Right lobe of liver (tissue), 6 donors: ENCODE measurements at regions not wholly inside any gene's neighbourhood (a gene's known extent, or its start where the extent isn't known, plus 50 kb on each side); places are given as distances from the start of the nearest gene placed in this dataset.
"Not testable (repeated sequence)": the region's sequence is repeated elsewhere in the genome, so short reads cannot be mapped to it uniquely, and the experiment has no call there.

Experiments used
- ATAC-seq, 4 donors: fragments of 200-7000 bp; cut with Tn5 transposase; one replicate each; pipeline ENCODE4 v1.9.1; 2020; ENCODE audit warnings: mild to moderate bottlenecking in 4 of 4, moderate library complexity in 4 of 4
- DNase-seq, 3 donors: peaks; one replicate each; pipeline ENCODE4 v3.0.0-alpha.2; 2020
- H3K27ac ChIP-seq, 3 donors: fragments of 200-600 bp; one replicate each; pipeline ENCODE4 v1.8.0; 2022
- H3K27me3 ChIP-seq, 2 donors: fragments of 200-600 bp; one replicate each; pipeline ENCODE4 v1.8.0; 2022
- H3K36me3 ChIP-seq, 4 donors: fragments of 200-600 bp; sonication (generic) in 1 of 4; one replicate each; pipeline versions ENCODE4 v1.5.1 to v1.8.0; 2017 to 2022; ENCODE audit warnings: control low read depth in 1 of 4
- H3K4me1 ChIP-seq, 4 donors: fragments of 200-600 bp; sonication (generic) in 1 of 4; one replicate each; pipeline versions ENCODE4 v1.5.1 to v1.8.0; 2017 to 2022; ENCODE audit warnings: control low read depth in 1 of 4
- H3K4me3 ChIP-seq, 3 donors: fragments of 200-600 bp; one replicate each; pipeline ENCODE4 v1.8.0; 2022
- H3K9me3 ChIP-seq, 4 donors: fragments of 200-600 bp; sonication (generic) in 1 of 4; one replicate each; pipeline versions ENCODE4 v1.5.1 to v1.8.0; 2017 to 2022; ENCODE audit warnings: control low read depth in 1 of 4
- CTCF ChIP-seq, 4 donors: fragments of 200-600 bp in 3 of 4; fragments of 450-650 bp in 1 of 4; IDR thresholded peaks; one replicate each; pipeline versions ENCODE4 v1.5.1 to v1.8.0; 2016 to 2022; ENCODE audit warnings: antibody characterized with exemption in 4 of 4, mild to moderate bottlenecking in 2 of 4
- POLR2A ChIP-seq: fragments of 450-650 bp; IDR thresholded peaks from one replicate; pipeline ENCODE4 v1.6.1; 2017; ENCODE audit warnings: antibody characterized with exemption, mild to moderate bottlenecking
- WGBS: methylation state at CpG from one replicate; pipeline ENCODE4 v1.1.6; 2018; ENCODE audit warnings: low coverage, low lambda C conversion rate; ENCODE audit not compliant: insufficient coverage; ENCODE audit errors: missing lambda C conversion rate; 5-methylcytosine and 5-hydroxymethylcytosine counted together
- intact Hi-C, 2 donors: fragments of 100-400 bp; cut with DNase I; formaldehyde crosslinking; loops; one replicate each; pipeline versions ENCODE4 v1.11.2 to v1.14.1; 2022
- donor health status: DM: no; HTN: yes; CAD: no.
- donor health status: DM: no; HTN: no; CAD: no.
- donor health status: DM: no; HTN: no; CAD: no.
- donor health status: DM: no; HTN: yes; CAD: no.
- donor health status: DM: no; HTN: yes; CAD: no.

- intact Hi-C loops = no loop called here
- no peak for ATAC-seq
Measured at GRCh38 chr6:9039258-9039657, 603.9 kb upstream of the SLC35B3 start.

DNA sequence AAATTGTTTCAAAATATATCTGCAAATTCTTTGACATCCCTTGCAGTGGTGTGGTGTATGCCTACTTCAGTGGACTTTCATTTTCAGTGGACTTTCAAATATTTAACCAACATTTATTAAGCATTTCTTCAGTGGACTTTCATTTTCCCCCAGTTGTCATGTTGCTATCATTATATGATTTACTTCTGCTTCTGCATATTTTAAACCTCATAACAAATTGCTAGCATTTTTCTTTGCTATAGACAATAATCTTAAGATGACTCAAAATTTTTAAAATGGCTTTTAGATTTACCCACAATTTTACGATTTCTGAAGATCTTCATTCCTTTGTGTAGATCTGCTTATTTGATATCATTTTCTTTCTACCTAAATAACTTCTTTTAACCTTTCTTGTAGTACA lies 592.7 kb upstream of the SLC35B3 start:
- Histone ChIP-seq H3K4me1 (no peaks in the 10 kb centered on the region), H3K27ac (no peak overlapping the region), H3K9me3 (no peaks in the 10 kb centered on the region), H3K36me3 (no peaks in the 10 kb centered on the region), H3K27me3 (no peaks in the 10 kb centered on the region), H3K4me3 (no peak overlapping the region)
- ATAC-seq (peak in 3 of 4 donors; percentile 33 to 34 (median 33)), DNase-seq (no peak)
- TF ChIP-seq POLR2A = no peak
- TF ChIP-seq CTCF (IDR thresholded peaks at IDR 0.05) = no peak
- WGBS = 93% methylated on average over 1 of the region's 1 CpG
- intact Hi-C loops = no loop called here

More at GRCh38 chr6:9039258-9039657, 603.9 kb upstream of the SLC35B3 start:
- H3K4me1 ChIP-seq = no peaks in the 10 kb centered on the region
- H3K4me3 ChIP-seq = no peak overlapping the region
- TF ChIP-seq POLR2A (no peak), CTCF (IDR thresholded peaks at IDR 0.05) (peak in 1 of 4 donors; percentile 10)
- H3K9me3 ChIP-seq = no peaks in the 10 kb centered on the region
- no peak for DNase-seq
- WGBS = 97% methylated on average over 5 of the region's 6 CpGs
- H3K36me3 ChIP-seq = no peaks in the 10 kb centered on the region
- no peaks in the 10 kb centered on the region for H3K27me3 ChIP-seq
- no peak overlapping the region for H3K27ac ChIP-seq

DNA sequence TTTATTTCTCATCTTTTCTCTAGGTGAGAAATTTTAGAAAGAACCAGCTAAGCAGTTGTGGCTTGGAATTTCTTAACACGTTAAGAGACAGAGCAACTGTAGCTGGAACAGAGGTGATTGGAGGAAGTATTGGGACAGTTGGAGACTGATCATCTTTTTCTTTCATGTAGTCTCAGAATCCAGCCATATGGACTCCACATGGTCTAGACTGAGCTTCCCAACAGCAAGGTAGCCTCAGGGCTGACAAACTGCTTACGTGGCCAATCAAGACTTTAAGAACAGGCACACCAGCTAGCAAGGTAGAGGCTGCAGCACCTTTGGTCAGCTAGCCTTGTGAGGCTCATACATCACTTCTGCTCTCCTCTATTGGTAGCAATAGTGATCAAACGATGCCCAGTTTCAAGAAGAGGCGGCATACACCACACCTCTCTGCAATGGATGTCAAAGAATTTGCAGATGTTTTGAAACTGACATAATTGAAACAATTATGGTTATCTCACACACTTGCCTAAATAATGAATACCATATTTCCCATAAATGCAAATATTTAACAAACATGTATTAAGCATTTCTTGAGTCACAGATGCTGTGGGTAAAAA lies 590.5 kb upstream of the SLC35B3 start:
- no peak for TF ChIP-seq CTCF (IDR thresholded peaks at IDR 0.05)
- TF ChIP-seq POLR2A = no peak
- Histone ChIP-seq H3K36me3 (no peaks in the 10 kb centered on the region), H3K9me3 (no peaks in the 10 kb centered on the region), H3K4me3 (no peak overlapping the region), H3K27me3 (no peaks in the 10 kb centered on the region), H3K27ac (no peak overlapping the region), H3K4me1 (no peaks in the 10 kb centered on the region)
- WGBS = 91% methylated on average over 3 of the region's 4 CpGs
- ATAC-seq = no peak
- intact Hi-C loops = no loop called here
- DNase-seq = no peak

DNA sequence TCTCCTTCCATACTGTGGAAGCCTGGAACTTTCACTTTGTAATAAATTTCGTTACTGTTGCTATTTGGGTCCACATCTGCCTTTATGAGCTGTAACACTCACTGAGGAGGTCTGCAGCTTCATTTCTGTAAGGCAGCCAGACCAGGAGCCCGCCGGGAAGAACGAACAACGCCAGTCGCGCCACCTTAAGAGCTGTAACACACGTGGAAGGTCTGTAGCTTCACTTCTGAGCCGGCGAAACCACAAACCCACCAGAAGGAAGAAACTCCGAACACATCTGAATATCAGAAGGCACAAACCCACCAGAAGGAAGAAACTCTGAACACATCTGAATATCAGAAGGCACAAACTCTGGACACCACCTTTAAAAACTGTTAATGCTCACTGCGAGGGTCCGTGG lies 589.9 kb upstream of the SLC35B3 start:
- TF ChIP-seq CTCF (IDR thresholded peaks at IDR 0.05) (no peak), POLR2A (no peak)
- Histone ChIP-seq H3K4me1 (no peaks in the 10 kb centered on the region), H3K36me3 (no peaks in the 10 kb centered on the region), H3K27me3 (no peaks in the 10 kb centered on the region), H3K4me3 (no peak overlapping the region), H3K27ac (no peak overlapping the region), H3K9me3 (no peaks in the 10 kb centered on the region)
- no peak for DNase-seq
- ATAC-seq = no peak
- intact Hi-C loops = no loop called here
- 53% methylated on average over 11 of the region's 13 CpGs for WGBS

GRCh38 chr6:9024246-9024645 lies 588.9 kb upstream of the SLC35B3 start:
- no CpG with 5 or more reads among the region's 38 CpGs for WGBS

More at GRCh38 chr6:9024246-9024645, 588.9 kb upstream of the SLC35B3 start:
- intact Hi-C loops, H3K27ac ChIP-seq, H3K36me3 ChIP-seq, H3K4me3 ChIP-seq, H3K27me3 ChIP-seq, H3K9me3 ChIP-seq, H3K4me1 ChIP-seq, DNase-seq, ATAC-seq: not testable (repeated sequence)
